ENCODE measurements at regions not wholly inside any gene's neighbourhood (a gene's known extent, or its start where the extent isn't known, plus 50 kb on each side); places are given as distances from the start of the nearest gene placed in this dataset.

- peaks cover 11% of the 10 kb centered on the region for H3K4me1 Mint-ChIP-seq
- no peaks in the 10 kb centered on the region for H3K9me3 Mint-ChIP-seq (ENCODE audit: low read depth)
- intact Hi-C loops (cut with DNase I, micrococcal nuclease) = loop anchor here (1.0 to 10.0 kb wide), 9 partner anchors 33 to 545 kb away; no protein-coding TSS in a partner anchor
- peak; percentile 100 for ATAC-seq
- H3K36me3 Mint-ChIP-seq (ENCODE audit: low read depth) = no peaks in the 10 kb centered on the region
- DNase-seq = peak; percentile 79
- peaks cover 1% of the 10 kb centered on the region for H3K27me3 Mint-ChIP-seq
- CTCF ChIA-PET = interaction anchor here (0.6 to 4.4 kb wide), 51 partner anchors 8 to 544 kb away, joined by 3 to 29 read pairs (median 4); no protein-coding TSS in a partner anchor
- peak overlapping the region; percentile 38 for H3K27ac Mint-ChIP-seq
- POLR2A ChIA-PET = no interaction called here
- H3K4me3 Mint-ChIP-seq = no peak overlapping the region
Observed at GRCh38 chr15:85296615-85297402, 83.6 kb upstream of the AKAP13 start.

DNA sequence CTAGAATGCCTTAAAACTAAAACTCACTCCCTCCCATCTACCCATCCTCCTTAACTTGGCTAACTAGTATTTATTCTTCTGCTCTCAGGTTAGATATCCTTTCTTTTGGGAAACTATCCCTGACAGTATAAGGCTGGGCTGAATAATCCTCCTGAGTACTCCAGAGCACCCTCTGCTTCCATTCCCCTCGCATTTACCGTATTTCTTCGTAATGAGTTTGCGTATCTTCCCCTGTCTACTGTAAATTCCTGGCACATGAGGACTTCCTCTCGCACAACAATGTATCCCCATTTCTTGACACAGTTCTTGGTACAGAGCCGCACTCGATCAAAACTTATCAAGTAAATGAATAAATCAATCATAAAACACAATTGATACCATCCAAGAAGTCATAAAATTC is 82.9 kb upstream of the AKAP13 start:
- DNase-seq (no peak), ATAC-seq (no peak)
- no peaks in the 10 kb centered on the region for H3K27me3 Mint-ChIP-seq
- H3K4me1 Mint-ChIP-seq = peaks cover 11% of the 10 kb centered on the region
- ChIA-PET POLR2A (no interaction called here), CTCF (interaction anchor here (0.7 to 4.4 kb wide), 14 partner anchors 11 to 543 kb away, joined by 3 to 24 read pairs (median 6); no protein-coding TSS in a partner anchor)
- H3K4me3 Mint-ChIP-seq = no peak overlapping the region
- intact Hi-C loops (cut with DNase I, micrococcal nuclease) = loop anchor here (2.0 to 10.0 kb wide), 5 partner anchors 33 to 545 kb away; no protein-coding TSS in a partner anchor
- no peaks in the 10 kb centered on the region for H3K9me3 Mint-ChIP-seq (ENCODE audit: low read depth)
- H3K27ac Mint-ChIP-seq = no peak overlapping the region
- H3K36me3 Mint-ChIP-seq (ENCODE audit: low read depth) = no peaks in the 10 kb centered on the region

DNA sequence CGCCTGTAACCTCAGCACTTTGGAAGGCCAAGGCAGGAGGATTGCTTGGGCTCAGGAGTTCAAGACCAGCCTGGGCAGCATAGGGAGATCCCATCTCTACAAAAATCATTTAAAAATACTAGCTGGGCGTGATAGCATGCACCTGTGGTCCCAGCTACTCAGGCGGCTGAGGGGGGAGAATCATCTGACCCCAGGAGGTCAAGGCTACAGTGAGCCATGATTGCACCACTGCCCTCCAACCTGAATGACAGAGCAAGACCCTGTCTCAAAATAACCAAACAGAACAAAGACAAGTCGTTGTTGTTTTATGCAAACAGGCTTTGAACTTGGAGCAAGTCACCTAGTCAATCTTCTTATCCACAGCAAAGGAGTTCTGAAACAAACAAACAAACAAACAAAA is 82.0 kb upstream of the AKAP13 start:
- no peaks in the 10 kb centered on the region for H3K27me3 Mint-ChIP-seq
- no peaks in the 10 kb centered on the region for H3K9me3 Mint-ChIP-seq (ENCODE audit: low read depth)
- ChIA-PET CTCF (interaction anchor here (0.9 to 4.4 kb wide), 4 partner anchors 33 to 392 kb away, joined by 4 to 22 read pairs (median 4); no protein-coding TSS in a partner anchor), POLR2A (interaction anchor here (0.6 kb wide), 1 partner anchor 621 kb away, joined by 4 read pairs; no protein-coding TSS in a partner anchor)
- no peaks in the 10 kb centered on the region for H3K36me3 Mint-ChIP-seq (ENCODE audit: low read depth)
- no peak overlapping the region for H3K27ac Mint-ChIP-seq
- H3K4me3 Mint-ChIP-seq = no peak overlapping the region
- ATAC-seq (no peak), DNase-seq (no peak)
- intact Hi-C loops (cut with DNase I, micrococcal nuclease) = loop anchor here (5.0 to 10.0 kb wide), 4 partner anchors 189 to 544 kb away; no protein-coding TSS in a partner anchor
- H3K4me1 Mint-ChIP-seq = peaks cover 11% of the 10 kb centered on the region

DNA sequence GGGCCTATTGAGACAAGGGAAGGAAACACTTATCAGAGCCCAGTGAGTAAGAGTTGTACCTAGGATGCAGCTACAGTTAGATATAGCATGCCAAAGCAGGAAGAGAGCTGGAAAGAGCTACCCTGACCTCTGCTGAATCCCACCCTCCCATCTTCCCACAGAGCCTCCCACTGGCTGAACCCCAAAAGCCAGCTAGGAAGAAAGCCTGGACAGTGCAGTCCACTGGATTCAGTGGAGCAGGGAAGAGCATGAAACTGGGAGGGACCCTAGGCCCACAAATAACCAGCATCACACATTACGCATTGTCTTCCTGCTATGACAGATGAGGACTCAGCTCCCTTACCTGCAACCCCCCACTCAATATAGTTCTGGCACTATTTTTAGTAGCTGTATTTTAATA is 81.5 kb upstream of the AKAP13 start:
- Mint-ChIP-seq H3K36me3 (ENCODE audit: low read depth) (no peaks in the 10 kb centered on the region), H3K9me3 (ENCODE audit: low read depth) (no peaks in the 10 kb centered on the region), H3K27ac (no peak overlapping the region), H3K4me3 (no peak overlapping the region), H3K27me3 (no peaks in the 10 kb centered on the region), H3K4me1 (peaks cover 11% of the 10 kb centered on the region)
- ChIA-PET POLR2A (interaction anchor here (0.6 kb wide), 2 partner anchors 41 to 622 kb away, joined by 3 to 4 read pairs; no protein-coding TSS in a partner anchor), CTCF (interaction anchor here (0.6 to 4.4 kb wide), 6 partner anchors 9 to 170 kb away, joined by 3 to 22 read pairs (median 4); no protein-coding TSS in a partner anchor)
- DNase-seq (no peak), ATAC-seq (no peak)
- intact Hi-C loops (cut with DNase I, micrococcal nuclease) = loop anchor here (5.0 to 10.0 kb wide), 4 partner anchors 188 to 543 kb away; no protein-coding TSS in a partner anchor

DNA sequence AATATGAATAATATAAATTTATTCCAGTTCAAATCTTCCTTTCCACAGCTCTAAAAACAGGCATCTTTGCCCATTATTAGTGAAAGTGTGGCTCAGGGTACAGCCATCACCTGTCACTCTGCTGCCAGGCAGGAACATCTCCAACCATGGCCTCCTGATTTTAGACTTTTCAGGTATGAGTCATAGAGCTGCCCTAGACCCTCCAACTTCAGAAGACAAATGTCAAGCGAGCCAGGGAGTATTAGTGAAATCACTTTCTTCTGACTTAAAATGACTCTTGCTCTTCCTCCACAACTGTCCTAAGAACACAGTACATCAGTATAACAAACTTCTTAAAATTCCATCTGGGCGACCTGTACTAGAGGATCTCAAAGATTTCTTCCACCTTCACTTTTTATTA is 78.1 kb upstream of the AKAP13 start:
- H3K27me3 Mint-ChIP-seq = no peaks in the 10 kb centered on the region
- H3K36me3 Mint-ChIP-seq (ENCODE audit: low read depth) = no peaks in the 10 kb centered on the region
- peaks cover under 1% of the 10 kb centered on the region for H3K4me1 Mint-ChIP-seq
- ATAC-seq (no peak), DNase-seq (no peak)
- no peaks in the 10 kb centered on the region for H3K9me3 Mint-ChIP-seq (ENCODE audit: low read depth)
- ChIA-PET POLR2A (no interaction called here), CTCF (interaction anchor here (0.8 to 1.1 kb wide), 3 partner anchors 112 to 173 kb away, joined by 3 to 5 read pairs (median 3); no protein-coding TSS in a partner anchor)
- no peak overlapping the region for H3K27ac Mint-ChIP-seq
- H3K4me3 Mint-ChIP-seq = no peak overlapping the region
- intact Hi-C loops (cut with DNase I, micrococcal nuclease) = no loop called here

DNA sequence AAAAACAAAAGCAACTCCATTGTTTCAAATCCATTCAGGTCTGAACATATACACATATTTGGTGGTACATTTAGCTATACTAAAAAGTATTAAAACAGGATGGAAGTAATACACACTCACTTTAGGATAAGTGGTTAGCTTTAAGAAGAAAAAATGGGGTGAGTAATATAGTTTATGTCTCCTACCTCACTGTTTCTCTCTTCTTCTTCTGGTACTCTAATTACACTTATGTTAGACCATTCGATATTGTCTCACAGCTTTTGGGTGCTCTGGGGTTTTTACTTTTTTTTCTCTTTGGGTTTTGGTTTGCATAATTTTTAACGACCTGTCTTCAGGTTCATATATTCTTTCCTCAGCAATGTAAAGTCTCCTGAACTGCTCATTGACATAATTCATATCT is 75.4 kb upstream of the AKAP13 start:
- POLR2A ChIA-PET = no interaction called here
- Mint-ChIP-seq H3K4me1 (peaks cover 8% of the 10 kb centered on the region), H3K9me3 (ENCODE audit: low read depth) (no peaks in the 10 kb centered on the region), H3K36me3 (ENCODE audit: low read depth) (no peaks in the 10 kb centered on the region), H3K27ac (no peak overlapping the region), H3K4me3 (no peak overlapping the region), H3K27me3 (no peaks in the 10 kb centered on the region)
- CTCF ChIA-PET = interaction anchor here (0.8 kb wide), 1 partner anchor 9 kb away, joined by 3 read pairs; no protein-coding TSS in a partner anchor
- DNase-seq (no peak), ATAC-seq (no peak)
- intact Hi-C loops (cut with DNase I, micrococcal nuclease) = no loop called here

GRCh38 chr15:85306946-85307686 is 73.3 kb upstream of the AKAP13 start:
- Mint-ChIP-seq H3K27ac (no peak overlapping the region), H3K9me3 (ENCODE audit: low read depth) (no peaks in the 10 kb centered on the region), H3K27me3 (no peaks in the 10 kb centered on the region), H3K36me3 (ENCODE audit: low read depth) (no peaks in the 10 kb centered on the region), H3K4me1 (peaks cover 8% of the 10 kb centered on the region), H3K4me3 (no peak overlapping the region)
- ChIA-PET POLR2A (no interaction called here), CTCF (interaction anchor here (1.0 to 2.6 kb wide), 2 partner anchors 11 kb away, joined by 3 to 9 read pairs; no protein-coding TSS in a partner anchor)
- no peak for ATAC-seq
- intact Hi-C loops (cut with DNase I, micrococcal nuclease) = no loop called here
- DNase-seq = no peak

GRCh38 chr15:85307687-85308045 is 72.7 kb upstream of the AKAP13 start:
- no peaks in the 10 kb centered on the region for H3K36me3 Mint-ChIP-seq (ENCODE audit: low read depth)
- ChIA-PET POLR2A (no interaction called here), CTCF (interaction anchor here (2.6 kb wide), 1 partner anchor 11 kb away, joined by 9 read pairs; no protein-coding TSS in a partner anchor)
- no peaks in the 10 kb centered on the region for H3K9me3 Mint-ChIP-seq (ENCODE audit: low read depth)
- H3K4me1 Mint-ChIP-seq = peaks cover 11% of the 10 kb centered on the region
- H3K27me3 Mint-ChIP-seq = no peaks in the 10 kb centered on the region
- intact Hi-C loops (cut with DNase I, micrococcal nuclease) = no loop called here
- H3K27ac Mint-ChIP-seq = no peak overlapping the region
- H3K4me3 Mint-ChIP-seq = no peak overlapping the region
- DNase-seq (no peak), ATAC-seq (no peak)

GRCh38 chr15:85311647-85312046 is 68.8 kb upstream of the AKAP13 start:
- intact Hi-C loops (cut with DNase I, micrococcal nuclease) = loop anchor here in 1 of 2 experiments (10.0 kb wide), 1 partner anchor 273 kb away; no protein-coding TSS in a partner anchor
- ChIA-PET POLR2A (interaction anchor here (0.7 kb wide), 1 partner anchor 129 kb away, joined by 7 read pairs; no protein-coding TSS in a partner anchor), CTCF (interaction anchor here (0.6 to 2.1 kb wide), 2 partner anchors 16 to 19 kb away, joined by 3 to 11 read pairs; no protein-coding TSS in a partner anchor)
- ATAC-seq (no peak), DNase-seq (no peak)
- H3K4me1 Mint-ChIP-seq = peaks cover 46% of the 10 kb centered on the region
- no peak overlapping the region for H3K27ac Mint-ChIP-seq
- no peaks in the 10 kb centered on the region for H3K36me3 Mint-ChIP-seq (ENCODE audit: low read depth)
- H3K27me3 Mint-ChIP-seq = no peaks in the 10 kb centered on the region
- H3K4me3 Mint-ChIP-seq = no peak overlapping the region
- no peaks in the 10 kb centered on the region for H3K9me3 Mint-ChIP-seq (ENCODE audit: low read depth)

GRCh38 chr15:85312486-85312885 is 67.9 kb upstream of the AKAP13 start:
- Mint-ChIP-seq H3K36me3 (ENCODE audit: low read depth) (no peaks in the 10 kb centered on the region), H3K27ac (peak overlapping the region; percentile 3), H3K9me3 (ENCODE audit: low read depth) (no peaks in the 10 kb centered on the region), H3K4me3 (no peak overlapping the region), H3K4me1 (peaks cover 53% of the 10 kb centered on the region), H3K27me3 (no peaks in the 10 kb centered on the region)
- no peak for ATAC-seq
- POLR2A ChIA-PET = interaction anchor here (0.5 kb wide), 1 partner anchor 113 kb away, joined by 6 read pairs; no protein-coding TSS in a partner anchor
- intact Hi-C loops (cut with DNase I, micrococcal nuclease) = loop anchor here in 1 of 2 experiments (10.0 kb wide), 1 partner anchor 272 kb away; no protein-coding TSS in a partner anchor
- no peak for DNase-seq
- CTCF ChIA-PET = interaction anchor here (0.7 to 2.1 kb wide), 8 partner anchors 14 to 173 kb away, joined by 3 to 11 read pairs (median 4); no protein-coding TSS in a partner anchor

GRCh38 chr15:85312929-85313331 is 67.5 kb upstream of the AKAP13 start:
- Mint-ChIP-seq H3K27ac (peak overlapping the region; percentile 3), H3K4me3 (no peak overlapping the region), H3K9me3 (ENCODE audit: low read depth) (no peaks in the 10 kb centered on the region), H3K27me3 (no peaks in the 10 kb centered on the region), H3K4me1 (peaks cover 57% of the 10 kb centered on the region), H3K36me3 (ENCODE audit: low read depth) (no peaks in the 10 kb centered on the region)
- ATAC-seq (no peak), DNase-seq (no peak)
- ChIA-PET CTCF (interaction anchor here (0.7 to 2.1 kb wide), 11 partner anchors 14 to 172 kb away, joined by 3 to 11 read pairs (median 3); no protein-coding TSS in a partner anchor), POLR2A (interaction anchor here (0.5 kb wide), 1 partner anchor 113 kb away, joined by 6 read pairs; no protein-coding TSS in a partner anchor)
- intact Hi-C loops (cut with DNase I, micrococcal nuclease) = loop anchor here in 1 of 2 experiments (10.0 kb wide), 1 partner anchor 272 kb away; no protein-coding TSS in a partner anchor
